ENCODE measurements at regions not wholly inside any gene's neighbourhood (a gene's known extent, or its start where the extent isn't known, plus 50 kb on each side); places are given as distances from the start of the nearest gene placed in this dataset.
"Not testable (repeated sequence)": the region's sequence is repeated elsewhere in the genome, so short reads cannot be mapped to it uniquely, and the experiment has no call there.

DNA sequence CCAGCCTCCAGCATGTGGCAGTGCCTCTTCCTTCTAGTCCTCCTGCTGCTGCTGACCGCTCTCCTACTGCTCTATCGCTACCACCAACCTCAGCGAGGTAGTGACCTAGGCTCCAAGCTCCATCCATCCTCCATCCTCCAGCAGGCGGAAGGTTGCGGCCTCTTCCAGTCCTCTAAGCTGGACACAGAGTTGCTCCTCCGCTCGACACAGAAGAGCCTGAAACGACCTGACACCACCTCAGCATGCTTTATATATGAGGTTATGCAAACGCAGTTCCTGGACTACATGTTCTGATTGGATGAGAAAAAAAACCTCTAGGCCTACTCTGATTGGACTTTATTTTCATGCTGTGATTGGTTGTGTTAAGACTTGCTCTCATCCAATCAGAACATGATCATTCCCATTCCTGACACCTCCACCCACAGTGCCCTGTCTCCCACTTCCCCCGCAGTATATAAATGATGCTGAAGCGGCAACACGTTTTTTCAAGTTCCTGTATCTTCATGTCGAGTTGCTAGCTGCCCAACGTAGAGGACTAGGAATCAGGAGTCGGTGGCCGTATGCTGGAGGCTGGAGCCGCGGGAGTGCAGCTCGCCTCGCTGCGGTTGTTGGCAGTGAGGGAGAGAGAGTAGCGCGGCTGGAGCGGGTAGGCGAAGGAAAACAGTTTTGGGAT is 398.1 kb downstream of the KCNJ18 start:
- DNase-seq (no peak), ATAC-seq (ENCODE audit: insufficient read depth, low FRiP score) (no peak)
- Histone ChIP-seq H3K4me1 (ENCODE audit: control insufficient read depth in 5 of 5, insufficient read depth in 5 of 5, low read length in 5 of 5) (no peaks in the 10 kb centered on the region), H3K36me3 (ENCODE audit: control insufficient read depth in 4 of 4, insufficient read depth in 4 of 4, low read length in 4 of 4) (no peaks in the 10 kb centered on the region), H3K4me3 (no peak overlapping the region), H3K27ac (ENCODE audit: low read depth in 1 of 2, low read length in 1 of 2) (no peak overlapping the region), H3K27me3 (ENCODE audit: control insufficient read depth in 3 of 3, insufficient read depth in 3 of 3, low read length in 2 of 3) (no peaks in the 10 kb centered on the region), H3K9ac (ENCODE audit: insufficient read depth in 1 of 2, low read length in 2 of 2) (no peak overlapping the region), H3K9me3 (ENCODE audit: control insufficient read depth in 4 of 4, insufficient read depth in 3 of 4, low read length in 3 of 4) (no peaks in the 10 kb centered on the region)
- 90 to 92% methylated on average over 25 of the region's 25 CpGs for WGBS, 2 donors
- TF ChIP-seq, protein P1, sequence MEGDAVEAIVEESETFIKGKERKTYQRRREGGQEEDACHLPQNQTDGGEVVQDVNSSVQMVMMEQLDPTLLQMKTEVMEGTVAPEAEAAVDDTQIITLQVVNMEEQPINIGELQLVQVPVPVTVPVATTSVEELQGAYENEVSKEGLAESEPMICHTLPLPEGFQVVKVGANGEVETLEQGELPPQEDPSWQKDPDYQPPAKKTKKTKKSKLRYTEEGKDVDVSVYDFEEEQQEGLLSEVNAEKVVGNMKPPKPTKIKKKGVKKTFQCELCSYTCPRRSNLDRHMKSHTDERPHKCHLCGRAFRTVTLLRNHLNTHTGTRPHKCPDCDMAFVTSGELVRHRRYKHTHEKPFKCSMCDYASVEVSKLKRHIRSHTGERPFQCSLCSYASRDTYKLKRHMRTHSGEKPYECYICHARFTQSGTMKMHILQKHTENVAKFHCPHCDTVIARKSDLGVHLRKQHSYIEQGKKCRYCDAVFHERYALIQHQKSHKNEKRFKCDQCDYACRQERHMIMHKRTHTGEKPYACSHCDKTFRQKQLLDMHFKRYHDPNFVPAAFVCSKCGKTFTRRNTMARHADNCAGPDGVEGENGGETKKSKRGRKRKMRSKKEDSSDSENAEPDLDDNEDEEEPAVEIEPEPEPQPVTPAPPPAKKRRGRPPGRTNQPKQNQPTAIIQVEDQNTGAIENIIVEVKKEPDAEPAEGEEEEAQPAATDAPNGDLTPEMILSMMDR (IDR thresholded peaks at IDR 0.05; ENCODE audit: control extremely low read depth, extremely low read depth) = no peak

DNA sequence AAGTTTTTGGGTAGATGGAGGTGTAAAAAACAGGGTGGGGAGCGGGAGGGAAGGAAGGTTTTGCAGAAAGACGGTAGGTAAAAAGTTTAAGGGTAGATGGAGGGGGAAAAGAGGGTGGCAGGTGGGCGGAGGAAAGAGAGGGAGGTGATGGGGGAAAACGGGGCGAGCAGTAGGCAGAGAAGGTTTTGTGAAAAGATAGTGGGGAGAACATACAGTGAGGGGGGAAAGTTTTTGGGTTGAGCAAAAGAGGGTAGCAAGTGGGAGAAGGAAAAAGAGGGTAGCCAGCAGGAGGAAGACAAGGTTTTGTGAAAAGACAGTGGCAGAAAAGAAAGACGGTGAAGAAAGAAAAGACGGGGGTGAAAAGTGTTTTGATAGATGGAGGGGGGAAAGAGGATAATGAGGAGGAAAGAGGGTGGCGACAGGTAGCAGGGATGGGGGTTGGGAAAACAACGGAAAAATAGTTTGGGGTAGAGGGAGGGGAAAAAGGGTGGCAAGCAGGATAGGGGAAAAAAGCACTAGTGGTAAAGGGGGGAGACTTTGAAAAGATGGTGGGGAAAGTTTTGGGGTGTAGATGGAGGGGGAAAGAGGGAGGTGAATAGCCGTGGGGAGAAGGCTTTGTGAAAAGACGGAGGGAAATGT is 398.8 kb downstream of the KCNJ18 start:
- WGBS, 2 donors = 90 to 93% methylated on average over 9 to 10 of the region's 11 CpGs
- H3K27me3 ChIP-seq (ENCODE audit: control insufficient read depth in 3 of 3, insufficient read depth in 3 of 3, low read length in 2 of 3); H3K9me3 ChIP-seq (ENCODE audit: control insufficient read depth in 4 of 4, insufficient read depth in 3 of 4, low read length in 3 of 4); H3K9ac ChIP-seq (ENCODE audit: insufficient read depth in 1 of 2, low read length in 2 of 2); DNase-seq; H3K4me1 ChIP-seq (ENCODE audit: control insufficient read depth in 5 of 5, insufficient read depth in 5 of 5, low read length in 5 of 5); H3K36me3 ChIP-seq (ENCODE audit: control insufficient read depth in 4 of 4, insufficient read depth in 4 of 4, low read length in 4 of 4); ATAC-seq (ENCODE audit: insufficient read depth, low FRiP score); H3K27ac ChIP-seq (ENCODE audit: low read depth in 1 of 2, low read length in 1 of 2); H3K4me3 ChIP-seq: not testable (repeated sequence)

DNA sequence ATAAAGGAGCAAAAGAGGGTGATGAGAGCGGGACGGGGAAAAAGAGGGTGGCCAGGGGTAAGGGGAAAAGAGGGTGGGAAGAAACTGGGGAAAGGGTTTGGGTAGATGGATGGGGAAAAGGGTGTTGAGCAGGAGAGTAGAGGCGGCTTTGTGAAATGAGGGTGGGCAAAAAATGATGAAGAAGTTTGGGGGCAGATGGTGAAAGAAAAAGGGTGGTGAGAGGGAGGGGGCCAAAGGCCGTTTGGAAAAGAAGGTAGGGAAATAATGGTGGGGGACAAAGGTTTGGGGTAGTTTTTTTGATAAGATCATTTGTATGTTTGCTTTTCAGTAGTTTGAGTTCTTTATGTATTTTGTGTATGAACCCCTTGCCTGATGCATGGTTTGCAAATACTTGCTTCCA is 399.5 kb downstream of the KCNJ18 start:
- not testable (repeated sequence) for H3K27me3 ChIP-seq (ENCODE audit: control insufficient read depth in 3 of 3, insufficient read depth in 3 of 3, low read length in 2 of 3); H3K4me3 ChIP-seq; H3K4me1 ChIP-seq (ENCODE audit: control insufficient read depth in 5 of 5, insufficient read depth in 5 of 5, low read length in 5 of 5); H3K36me3 ChIP-seq (ENCODE audit: control insufficient read depth in 4 of 4, insufficient read depth in 4 of 4, low read length in 4 of 4); H3K9ac ChIP-seq (ENCODE audit: insufficient read depth in 1 of 2, low read length in 2 of 2); H3K9me3 ChIP-seq (ENCODE audit: control insufficient read depth in 4 of 4, insufficient read depth in 3 of 4, low read length in 3 of 4); ATAC-seq (ENCODE audit: insufficient read depth, low FRiP score); H3K27ac ChIP-seq (ENCODE audit: low read depth in 1 of 2, low read length in 1 of 2); DNase-seq
- 82% methylated on average over 4 of the region's 4 CpGs for WGBS, 2 donors

DNA sequence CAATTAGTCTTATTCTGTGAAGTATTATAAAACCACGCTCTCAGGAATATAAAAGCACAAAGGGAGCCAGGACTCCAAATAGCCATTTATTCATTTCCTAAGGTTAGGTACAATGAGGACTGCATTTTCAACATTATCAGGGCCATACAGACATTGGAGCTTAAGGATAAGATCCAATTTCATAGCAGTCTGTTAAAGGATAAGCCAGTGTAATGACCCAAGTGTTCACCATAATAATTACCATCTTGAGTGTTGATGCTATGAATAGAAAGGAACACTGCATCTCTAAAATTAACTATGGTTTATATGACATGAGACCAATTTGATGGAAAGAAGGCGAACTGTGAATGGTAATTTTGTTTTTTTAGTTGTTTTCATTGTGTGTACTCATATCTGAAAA is 403.1 kb downstream of the KCNJ18 start:
- WGBS, 2 donors = 59 to 80% methylated on average over 2 of the region's 2 CpGs
- not testable (repeated sequence) for DNase-seq

DNA sequence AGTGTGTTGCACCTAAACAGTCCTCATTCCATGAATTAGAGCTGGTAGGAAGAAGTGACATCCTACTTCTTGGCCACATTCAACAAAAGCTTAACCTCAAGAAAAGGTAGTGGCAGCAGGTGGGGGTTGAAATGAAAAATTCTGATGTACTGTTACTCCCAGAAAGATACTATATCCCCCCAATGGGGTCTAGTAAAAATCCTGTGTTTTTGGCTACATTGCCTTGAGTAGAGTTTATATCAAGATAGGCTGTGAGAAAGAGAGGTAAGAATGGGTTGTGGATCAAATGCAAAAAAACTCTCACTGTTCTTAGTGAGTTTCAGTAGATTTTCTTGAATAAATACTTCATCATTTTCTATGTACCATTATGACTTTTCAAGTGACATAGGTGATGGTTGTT is 407.3 kb downstream of the KCNJ18 start:
- ATAC-seq (ENCODE audit: insufficient read depth, low FRiP score); DNase-seq: not testable (repeated sequence)

More for the DNA sequence above, 403.1 kb downstream of the KCNJ18 start:
- not testable (repeated sequence) for H3K36me3 ChIP-seq (ENCODE audit: control insufficient read depth in 4 of 4, insufficient read depth in 4 of 4, low read length in 4 of 4); ATAC-seq (ENCODE audit: insufficient read depth, low FRiP score); H3K27ac ChIP-seq (ENCODE audit: low read depth in 1 of 2, low read length in 1 of 2); H3K9ac ChIP-seq (ENCODE audit: insufficient read depth in 1 of 2, low read length in 2 of 2); H3K4me3 ChIP-seq; H3K4me1 ChIP-seq (ENCODE audit: control insufficient read depth in 5 of 5, insufficient read depth in 5 of 5, low read length in 5 of 5); H3K9me3 ChIP-seq (ENCODE audit: control insufficient read depth in 4 of 4, insufficient read depth in 3 of 4, low read length in 3 of 4); H3K27me3 ChIP-seq (ENCODE audit: control insufficient read depth in 3 of 3, insufficient read depth in 3 of 3, low read length in 2 of 3)

More for the DNA sequence above, 407.3 kb downstream of the KCNJ18 start:
- H3K9me3 ChIP-seq (ENCODE audit: control insufficient read depth in 4 of 4, insufficient read depth in 3 of 4, low read length in 3 of 4); H3K4me1 ChIP-seq (ENCODE audit: control insufficient read depth in 5 of 5, insufficient read depth in 5 of 5, low read length in 5 of 5); H3K9ac ChIP-seq (ENCODE audit: insufficient read depth in 1 of 2, low read length in 2 of 2); H3K27ac ChIP-seq (ENCODE audit: low read depth in 1 of 2, low read length in 1 of 2); H3K4me3 ChIP-seq; H3K36me3 ChIP-seq (ENCODE audit: control insufficient read depth in 4 of 4, insufficient read depth in 4 of 4, low read length in 4 of 4); H3K27me3 ChIP-seq (ENCODE audit: control insufficient read depth in 3 of 3, insufficient read depth in 3 of 3, low read length in 2 of 3): not testable (repeated sequence)
